ENCODE measurements at regions not wholly inside any gene's neighbourhood (a gene's known extent, or its start where the extent isn't known, plus 50 kb on each side); places are given as distances from the start of the nearest gene placed in this dataset.

- no peaks in the 10 kb centered on the region for H3K27me3 ChIP-seq (ENCODE audit: insufficient read depth, low read length)
- H4K20me1 ChIP-seq (ENCODE audit: insufficient read depth, low read length): no peaks in the 10 kb centered on the region
- no peak overlapping the region for H3K4me3 ChIP-seq (ENCODE audit: low read depth, low read length, poor library complexity, severe bottlenecking)
- no peaks in the 10 kb centered on the region for H3K9me3 ChIP-seq (ENCODE audit: low read length)
- H3K4me2 ChIP-seq (ENCODE audit: low read length): no peak overlapping the region
- no peak overlapping the region for H3K9ac ChIP-seq (ENCODE audit: low read length)
- H3K79me2 ChIP-seq (ENCODE audit: insufficient read depth, low read length): no peaks in the 10 kb centered on the region
- no peak for TF ChIP-seq EZH2 (IDR thresholded peaks at IDR 0.05; ENCODE audit: borderline replicate concordance, low read length)
- TF ChIP-seq CTCF (IDR thresholded peaks at IDR 0.05; ENCODE audit: low read length): no peak
- no peak overlapping the region for H3K27ac ChIP-seq (ENCODE audit: low read depth, low read length, poor library complexity, severe bottlenecking)
- no peaks in the 10 kb centered on the region for H3K4me1 ChIP-seq (ENCODE audit: insufficient read depth, low read length, severe bottlenecking)
- H3F3A ChIP-seq (ENCODE audit: insufficient read depth, low read length): no peaks in the 10 kb centered on the region
- H3K9me2 ChIP-seq (ENCODE audit: low read depth, low read length): no peaks in the 10 kb centered on the region
- no peaks in the 10 kb centered on the region for H3K36me3 ChIP-seq (ENCODE audit: insufficient read depth, low read length)
- H2AFZ ChIP-seq (ENCODE audit: low read length): no peak overlapping the region
Measured at GRCh38 chr1:72637593-72637992, 355.3 kb upstream of the NEGR1 start.

- no peaks in the 10 kb centered on the region for H4K20me1 ChIP-seq (ENCODE audit: insufficient read depth, low read length)
- H3K9me3 ChIP-seq (ENCODE audit: low read length): no peaks in the 10 kb centered on the region
- H3K9ac ChIP-seq (ENCODE audit: low read length): no peak overlapping the region
- no peaks in the 10 kb centered on the region for H3K4me1 ChIP-seq (ENCODE audit: insufficient read depth, low read length, severe bottlenecking)
- no peak overlapping the region for H2AFZ ChIP-seq (ENCODE audit: low read length)
- no peak overlapping the region for H3K4me2 ChIP-seq (ENCODE audit: low read length)
- no peaks in the 10 kb centered on the region for H3F3A ChIP-seq (ENCODE audit: insufficient read depth, low read length)
- TF ChIP-seq EZH2 (IDR thresholded peaks at IDR 0.05; ENCODE audit: borderline replicate concordance, low read length): no peak
- TF ChIP-seq CTCF (IDR thresholded peaks at IDR 0.05; ENCODE audit: low read length): no peak
- H3K4me3 ChIP-seq (ENCODE audit: low read depth, low read length, poor library complexity, severe bottlenecking): no peak overlapping the region
- H3K27me3 ChIP-seq (ENCODE audit: insufficient read depth, low read length): no peaks in the 10 kb centered on the region
- no peaks in the 10 kb centered on the region for H3K36me3 ChIP-seq (ENCODE audit: insufficient read depth, low read length)
- no peak overlapping the region for H3K27ac ChIP-seq (ENCODE audit: low read depth, low read length, poor library complexity, severe bottlenecking)
- no peaks in the 10 kb centered on the region for H3K9me2 ChIP-seq (ENCODE audit: low read depth, low read length)
- H3K79me2 ChIP-seq (ENCODE audit: insufficient read depth, low read length): no peaks in the 10 kb centered on the region
Measured at GRCh38 chr1:72636631-72637030, 354.3 kb upstream of the NEGR1 start.

- no peak overlapping the region for H3K27ac ChIP-seq (ENCODE audit: low read depth, low read length, poor library complexity, severe bottlenecking)
- no peak overlapping the region for H3K4me3 ChIP-seq (ENCODE audit: low read depth, low read length, poor library complexity, severe bottlenecking)
- no peak overlapping the region for H3K4me2 ChIP-seq (ENCODE audit: low read length)
- H4K20me1 ChIP-seq (ENCODE audit: insufficient read depth, low read length): no peaks in the 10 kb centered on the region
- no peak overlapping the region for H3K9ac ChIP-seq (ENCODE audit: low read length)
- no peak overlapping the region for H2AFZ ChIP-seq (ENCODE audit: low read length)
- H3K27me3 ChIP-seq (ENCODE audit: insufficient read depth, low read length): no peaks in the 10 kb centered on the region
- H3K9me2 ChIP-seq (ENCODE audit: low read depth, low read length): no peaks in the 10 kb centered on the region
- H3K9me3 ChIP-seq (ENCODE audit: low read length): no peaks in the 10 kb centered on the region
- no peaks in the 10 kb centered on the region for H3F3A ChIP-seq (ENCODE audit: insufficient read depth, low read length)
- H3K79me2 ChIP-seq (ENCODE audit: insufficient read depth, low read length): no peaks in the 10 kb centered on the region
- no peaks in the 10 kb centered on the region for H3K4me1 ChIP-seq (ENCODE audit: insufficient read depth, low read length, severe bottlenecking)
- TF ChIP-seq CTCF (IDR thresholded peaks at IDR 0.05; ENCODE audit: low read length) (no peak), EZH2 (IDR thresholded peaks at IDR 0.05; ENCODE audit: borderline replicate concordance, low read length) (no peak)
- H3K36me3 ChIP-seq (ENCODE audit: insufficient read depth, low read length): no peaks in the 10 kb centered on the region
Measured at GRCh38 chr1:72635719-72636118, 353.4 kb upstream of the NEGR1 start.

Data from OCI-LY1 (cell line).